Spleen (tissue), 7 donors: ENCODE measurements at regions not wholly inside any gene's neighbourhood (a gene's known extent, or its start where the extent isn't known, plus 50 kb on each side); places are given as distances from the start of the nearest gene placed in this dataset.

Experiments used
- POLR2A ChIP-seq, 3 donors: fragments of 450-650 bp; IDR thresholded peaks; one replicate each; pipeline ENCODE4 v1.5.1; 2017; ENCODE audit warnings: antibody characterized with exemption in 3 of 3, mild to moderate bottlenecking in 1 of 3
- POLR2AphosphoS5 ChIP-seq, 3 donors: sonication (generic); formaldehyde crosslinking; IDR thresholded peaks; one replicate each; pipeline ENCODE4 v1.5.1; 2017; ENCODE audit warnings: antibody characterized with exemption in 3 of 3
- TF ChIP-seq, protein P1 (sequence below), 11 experiments: fragments of 200-600 bp in 7 of 11; fragments of 450-650 bp in 4 of 11; sonication (generic) in 4 of 11; IDR thresholded peaks in 8 of 11; conservative IDR thresholded peaks in 3 of 11; 1 replicate in 7 of 11; 2 replicates in 4 of 11; pipeline versions ENCODE4 v1.4.0 to v1.8.0; 2016 to 2021; ENCODE audit warnings: antibody characterized with exemption in 11 of 11, inconsistent platforms in 4 of 11, mild to moderate bottlenecking in 1 of 11
- donor health status: DM: no; HTN: no; CAD: no; lungs with moderate emphysema.
- donor health status: DM: no; HTN: no; CAD: no.
- donor health status: DM: no; HTN: no; CAD: no.

DNA sequence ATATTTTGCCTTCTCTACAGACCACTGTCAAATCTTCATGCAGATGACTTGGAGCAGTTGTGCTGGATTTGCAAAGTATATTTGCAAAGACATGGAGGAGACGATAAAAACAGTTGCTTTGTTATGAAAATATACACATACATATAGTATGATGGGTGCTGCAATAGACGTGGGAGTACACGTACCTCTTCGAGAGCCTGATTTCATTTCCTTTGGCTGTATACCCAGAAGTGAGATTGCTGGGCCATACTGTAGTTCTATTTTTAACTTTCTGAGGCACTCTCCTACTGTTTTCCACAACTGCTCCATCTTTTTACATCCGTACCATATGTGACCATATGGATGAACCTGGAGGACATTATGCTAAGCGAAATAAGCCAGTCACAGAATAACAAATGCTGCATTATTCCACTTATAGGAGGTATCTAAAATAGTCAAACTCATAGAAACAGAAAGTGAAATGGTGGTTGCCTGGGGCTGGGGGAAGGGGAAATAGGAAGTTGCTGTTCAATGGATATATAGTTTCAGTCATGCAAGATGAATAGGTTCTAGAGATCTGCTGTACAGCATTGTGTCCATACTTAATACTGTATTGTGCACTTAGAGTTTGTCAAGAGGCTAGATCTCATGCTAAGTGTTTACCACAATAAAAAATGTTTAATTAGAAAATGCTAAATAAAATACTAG lies 223.8 kb downstream of the HAO1 start:
- TF ChIP-seq, protein P1, sequence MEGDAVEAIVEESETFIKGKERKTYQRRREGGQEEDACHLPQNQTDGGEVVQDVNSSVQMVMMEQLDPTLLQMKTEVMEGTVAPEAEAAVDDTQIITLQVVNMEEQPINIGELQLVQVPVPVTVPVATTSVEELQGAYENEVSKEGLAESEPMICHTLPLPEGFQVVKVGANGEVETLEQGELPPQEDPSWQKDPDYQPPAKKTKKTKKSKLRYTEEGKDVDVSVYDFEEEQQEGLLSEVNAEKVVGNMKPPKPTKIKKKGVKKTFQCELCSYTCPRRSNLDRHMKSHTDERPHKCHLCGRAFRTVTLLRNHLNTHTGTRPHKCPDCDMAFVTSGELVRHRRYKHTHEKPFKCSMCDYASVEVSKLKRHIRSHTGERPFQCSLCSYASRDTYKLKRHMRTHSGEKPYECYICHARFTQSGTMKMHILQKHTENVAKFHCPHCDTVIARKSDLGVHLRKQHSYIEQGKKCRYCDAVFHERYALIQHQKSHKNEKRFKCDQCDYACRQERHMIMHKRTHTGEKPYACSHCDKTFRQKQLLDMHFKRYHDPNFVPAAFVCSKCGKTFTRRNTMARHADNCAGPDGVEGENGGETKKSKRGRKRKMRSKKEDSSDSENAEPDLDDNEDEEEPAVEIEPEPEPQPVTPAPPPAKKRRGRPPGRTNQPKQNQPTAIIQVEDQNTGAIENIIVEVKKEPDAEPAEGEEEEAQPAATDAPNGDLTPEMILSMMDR (IDR thresholded peaks at IDR 0.05 in 8 of 11, conservative IDR thresholded peaks at IDR 0.05 in 3 of 11), result no peak
- no peak for TF ChIP-seq POLR2AphosphoS5 (IDR thresholded peaks at IDR 0.05)
- no peak for TF ChIP-seq POLR2A (IDR thresholded peaks at IDR 0.05)
